ENCODE measurements at regions not wholly inside any gene's neighbourhood (a gene's known extent, or its start where the extent isn't known, plus 50 kb on each side); places are given as distances from the start of the nearest gene placed in this dataset.

DNA sequence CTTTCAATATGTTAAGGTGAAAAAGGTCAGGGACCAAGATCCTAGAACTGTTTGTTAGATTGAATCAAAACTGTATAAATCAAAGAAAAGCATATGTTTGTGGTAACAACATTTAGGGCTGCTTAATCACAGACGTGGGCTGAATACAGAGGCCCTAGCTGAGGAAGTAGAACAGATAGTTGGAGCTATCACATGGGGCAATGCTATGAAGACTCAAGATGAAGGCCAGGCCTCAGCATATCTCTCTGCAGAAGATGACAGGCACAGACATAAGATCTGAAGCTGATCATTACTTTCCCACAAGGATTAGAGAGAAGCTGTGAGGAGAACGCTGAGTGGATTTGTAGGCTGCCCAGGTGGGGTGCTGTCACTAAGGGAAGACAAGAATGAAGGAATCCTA, 158.6 kb upstream of the CARD18 start:
- ChIA-PET CTCF (interaction anchor here (0.6 kb wide), 1 partner anchor 66 kb away, joined by 4 read pairs; no protein-coding TSS in a partner anchor), POLR2A (no interaction called here)
- Histone ChIP-seq H3K27me3 (ENCODE audit: control insufficient read depth, insufficient read depth, low read length) (no peaks in the 10 kb centered on the region), H3K4me3 (ENCODE audit: low read depth, low read length) (no peak overlapping the region), H3K36me3 (ENCODE audit: control insufficient read depth, insufficient read depth, low read length) (no peaks in the 10 kb centered on the region)
- DNase-seq (ENCODE audit: low read depth) = no peak
- TF ChIP-seq, protein P1, sequence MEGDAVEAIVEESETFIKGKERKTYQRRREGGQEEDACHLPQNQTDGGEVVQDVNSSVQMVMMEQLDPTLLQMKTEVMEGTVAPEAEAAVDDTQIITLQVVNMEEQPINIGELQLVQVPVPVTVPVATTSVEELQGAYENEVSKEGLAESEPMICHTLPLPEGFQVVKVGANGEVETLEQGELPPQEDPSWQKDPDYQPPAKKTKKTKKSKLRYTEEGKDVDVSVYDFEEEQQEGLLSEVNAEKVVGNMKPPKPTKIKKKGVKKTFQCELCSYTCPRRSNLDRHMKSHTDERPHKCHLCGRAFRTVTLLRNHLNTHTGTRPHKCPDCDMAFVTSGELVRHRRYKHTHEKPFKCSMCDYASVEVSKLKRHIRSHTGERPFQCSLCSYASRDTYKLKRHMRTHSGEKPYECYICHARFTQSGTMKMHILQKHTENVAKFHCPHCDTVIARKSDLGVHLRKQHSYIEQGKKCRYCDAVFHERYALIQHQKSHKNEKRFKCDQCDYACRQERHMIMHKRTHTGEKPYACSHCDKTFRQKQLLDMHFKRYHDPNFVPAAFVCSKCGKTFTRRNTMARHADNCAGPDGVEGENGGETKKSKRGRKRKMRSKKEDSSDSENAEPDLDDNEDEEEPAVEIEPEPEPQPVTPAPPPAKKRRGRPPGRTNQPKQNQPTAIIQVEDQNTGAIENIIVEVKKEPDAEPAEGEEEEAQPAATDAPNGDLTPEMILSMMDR (IDR thresholded peaks at IDR 0.05; ENCODE audit: insufficient read depth, low read depth, low read length) = no peak

DNA sequence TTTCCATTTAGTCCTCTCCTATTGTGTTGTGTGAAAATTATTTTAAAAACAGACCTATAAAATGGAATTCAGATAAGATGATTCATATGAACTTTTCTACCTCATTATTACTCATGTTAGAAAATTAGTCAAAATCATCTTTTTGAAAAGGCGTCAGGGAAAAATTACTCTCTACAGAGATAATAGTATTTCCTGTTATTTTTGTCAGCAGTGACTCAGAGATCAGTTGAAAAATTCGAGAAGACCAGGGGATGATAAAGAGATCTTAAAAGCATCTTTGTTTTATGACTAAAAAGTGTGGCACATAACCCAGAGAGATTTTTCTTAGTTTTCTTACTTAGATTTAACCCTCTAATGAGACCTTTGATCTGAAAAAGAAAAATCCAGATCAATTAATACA, 157.9 kb upstream of the CARD18 start:
- peak; percentile 33 for DNase-seq (ENCODE audit: low read depth)
- ChIA-PET POLR2A (no interaction called here), CTCF (no interaction called here)

GRCh38 chr11:105296806-105297205, 157.2 kb upstream of the CARD18 start:
- TF ChIP-seq, protein P1 (IDR thresholded peaks at IDR 0.05; ENCODE audit: insufficient read depth, low read depth, low read length) = no peak
- no peaks in the 10 kb centered on the region for H3K36me3 ChIP-seq (ENCODE audit: control insufficient read depth, insufficient read depth, low read length)
- POLR2A ChIA-PET = no interaction called here
- CTCF ChIA-PET = no interaction called here
- H3K4me3 ChIP-seq (ENCODE audit: low read depth, low read length) = no peak overlapping the region
- no peak for DNase-seq (ENCODE audit: low read depth)
- H3K27me3 ChIP-seq (ENCODE audit: control insufficient read depth, insufficient read depth, low read length) = no peaks in the 10 kb centered on the region

More for the DNA sequence above, 157.9 kb upstream of the CARD18 start:
- no peaks in the 10 kb centered on the region for H3K36me3 ChIP-seq (ENCODE audit: control insufficient read depth, insufficient read depth, low read length)
- H3K4me3 ChIP-seq (ENCODE audit: low read depth, low read length) = no peak overlapping the region
- TF ChIP-seq, protein P1 (IDR thresholded peaks at IDR 0.05; ENCODE audit: insufficient read depth, low read depth, low read length) = no peak
- H3K27me3 ChIP-seq (ENCODE audit: control insufficient read depth, insufficient read depth, low read length) = no peaks in the 10 kb centered on the region

DNA sequence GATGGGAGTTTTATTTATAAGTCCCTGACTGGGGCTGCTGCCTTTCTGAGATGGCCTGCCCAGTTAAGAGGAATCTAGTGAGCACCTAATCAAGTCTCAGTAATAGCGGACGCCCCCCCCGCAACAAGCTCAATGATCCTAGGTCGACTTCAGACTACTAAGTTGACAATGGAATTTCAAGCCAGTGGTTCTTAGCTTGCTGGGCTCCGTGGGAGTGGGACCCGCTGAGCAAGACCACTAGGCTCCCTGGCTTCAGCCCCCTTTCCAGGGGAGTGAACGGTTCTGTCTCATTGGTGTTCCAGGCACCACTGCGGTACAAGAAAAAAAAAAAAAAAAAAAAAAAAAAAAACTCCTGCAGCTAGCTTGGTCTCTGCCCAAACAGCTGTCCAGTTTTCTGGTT, 156.8 kb upstream of the CARD18 start:
- TF ChIP-seq, protein P1 (IDR thresholded peaks at IDR 0.05; ENCODE audit: insufficient read depth, low read depth, low read length) = no peak
- DNase-seq (ENCODE audit: low read depth) = no peak
- Histone ChIP-seq H3K27me3 (ENCODE audit: control insufficient read depth, insufficient read depth, low read length) (no peaks in the 10 kb centered on the region), H3K4me3 (ENCODE audit: low read depth, low read length) (no peak overlapping the region), H3K36me3 (ENCODE audit: control insufficient read depth, insufficient read depth, low read length) (no peaks in the 10 kb centered on the region)
- CTCF ChIA-PET = no interaction called here
- POLR2A ChIA-PET = no interaction called here

- H3K27me3 ChIP-seq (ENCODE audit: control insufficient read depth, insufficient read depth, low read length) = no peaks in the 10 kb centered on the region
- POLR2A ChIA-PET = interaction anchor here (0.6 kb wide), 1 partner anchor 285 kb away, joined by 11 read pairs; no protein-coding TSS in a partner anchor
- CTCF ChIA-PET = no interaction called here
- TF ChIP-seq, protein P1 (IDR thresholded peaks at IDR 0.05; ENCODE audit: insufficient read depth, low read depth, low read length) = no peak
- no peak overlapping the region for H3K4me3 ChIP-seq (ENCODE audit: low read depth, low read length)
- H3K36me3 ChIP-seq (ENCODE audit: control insufficient read depth, insufficient read depth, low read length) = no peaks in the 10 kb centered on the region
- no peak for DNase-seq (ENCODE audit: low read depth)
Measured at GRCh38 chr11:105282658-105283057, 143.1 kb upstream of the CARD18 start.

Measured in BJ (cell line).